Ammon's horn (tissue), 1 donor: ENCODE measurements at regions not wholly inside any gene's neighbourhood (a gene's known extent, or its start where the extent isn't known, plus 50 kb on each side); places are given as distances from the start of the nearest gene placed in this dataset.

ENCODE experiments used
- DNase-seq: peaks from one replicate; pipeline ENCODE4 v3.0.0-alpha.2; 2016; ENCODE audit warnings: low spot score

DNA sequence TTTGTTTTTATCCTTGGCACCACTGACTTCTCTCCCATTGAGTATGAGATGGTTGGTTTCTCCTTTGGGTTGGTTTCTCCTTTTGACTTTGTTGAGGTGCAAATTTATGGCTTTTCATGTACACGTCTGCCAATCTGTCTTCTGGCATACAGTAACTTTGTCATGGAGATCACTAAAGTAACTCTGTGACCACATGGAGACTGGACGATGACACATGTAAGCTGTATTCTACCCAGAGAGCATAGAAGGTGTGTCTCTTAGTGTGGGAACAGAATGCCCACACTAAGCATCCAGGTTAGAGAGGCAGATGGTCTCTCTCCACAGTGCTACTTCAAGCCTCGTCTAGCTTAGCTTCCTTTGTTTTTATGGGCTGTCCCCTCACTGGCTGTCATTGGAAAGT, 897.5 kb downstream of the SUCLG1 start:
- no peak for DNase-seq

DNA sequence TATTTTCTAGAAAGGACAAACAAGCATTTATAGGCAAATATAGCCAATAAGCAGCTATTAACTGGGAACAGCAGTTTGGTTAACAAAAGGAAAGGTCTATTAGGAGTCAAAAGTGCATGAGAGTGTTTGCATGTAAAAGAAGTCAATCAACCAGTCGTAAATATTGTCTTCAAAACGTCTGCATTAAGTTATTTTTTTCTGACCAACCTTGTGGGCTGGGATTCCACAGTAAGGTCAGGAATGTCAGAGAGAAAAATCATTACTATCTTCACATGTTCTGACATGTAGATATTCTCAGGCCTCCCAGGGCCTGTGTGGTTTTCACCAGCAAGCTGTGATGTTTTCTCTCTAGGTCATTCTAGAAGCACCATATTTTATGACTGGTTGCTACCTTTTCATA, 922.5 kb downstream of the SUCLG1 start:
- DNase-seq = no peak

DNA sequence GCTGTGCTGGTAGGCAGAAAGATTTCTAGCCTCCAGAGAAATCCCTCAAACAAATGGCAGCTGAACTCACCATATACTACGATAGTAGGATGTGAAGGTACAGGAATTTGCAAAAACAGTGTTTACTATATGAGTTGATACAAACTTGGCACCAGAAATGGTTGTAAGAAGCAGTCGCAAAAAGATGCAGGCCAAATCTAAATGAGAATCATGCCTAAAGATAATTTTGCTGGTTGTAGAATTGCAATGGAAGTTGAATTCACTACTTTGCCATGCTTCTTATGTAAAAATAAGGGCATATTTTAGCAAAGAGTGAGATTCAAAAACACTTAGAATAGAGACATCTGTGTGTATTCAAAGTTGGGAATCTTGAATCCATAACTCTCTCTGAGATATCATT, 924.7 kb downstream of the SUCLG1 start:
- DNase-seq = no peak

DNA sequence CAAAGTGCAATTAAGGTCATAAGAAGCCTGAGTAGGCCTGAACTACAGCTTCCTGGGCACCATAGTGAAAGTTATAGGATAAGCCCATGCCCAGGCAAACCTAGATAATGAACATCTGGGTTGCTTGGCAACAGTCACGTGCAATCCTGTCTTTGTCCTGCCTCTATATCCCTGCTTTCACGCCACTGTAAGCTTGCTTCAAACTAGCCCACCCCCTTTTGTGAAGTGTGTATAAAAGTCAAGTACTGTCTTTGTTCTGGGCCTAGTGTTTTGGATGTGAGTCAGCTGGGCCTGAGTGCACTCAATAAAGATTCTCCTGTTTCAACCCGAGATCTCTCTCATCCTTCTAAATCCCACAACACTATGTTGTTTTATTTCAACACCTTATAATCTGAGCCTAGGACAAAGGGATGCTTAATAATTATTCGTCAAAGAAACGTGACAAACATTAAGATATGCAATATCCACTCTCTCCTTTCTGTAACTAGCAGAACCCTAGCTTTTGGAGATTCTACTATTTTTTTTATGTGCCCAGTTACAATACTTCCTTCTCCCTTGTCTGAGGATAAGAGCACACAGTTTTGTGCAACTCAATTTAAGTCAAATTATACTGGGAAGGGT, 927.8 kb downstream of the SUCLG1 start:
- no peak for DNase-seq

DNA sequence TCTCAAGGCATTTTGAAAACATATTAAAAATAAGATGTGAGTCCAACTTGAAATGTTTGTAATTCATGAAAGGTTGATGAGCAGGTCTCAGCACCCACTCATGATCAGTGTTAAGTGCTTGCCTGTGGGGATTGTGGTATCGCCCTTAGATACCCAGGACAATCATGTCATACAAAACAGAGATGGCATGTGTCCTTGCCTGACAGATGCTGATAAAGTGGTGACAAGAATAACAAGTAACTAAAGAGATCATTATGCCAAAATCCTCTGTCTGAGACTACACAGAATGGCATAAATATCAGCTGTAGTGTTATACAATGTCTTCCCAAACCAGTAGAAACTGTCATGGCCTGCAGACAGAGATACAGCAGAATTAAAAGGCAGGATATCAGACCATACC, 930.3 kb downstream of the SUCLG1 start:
- DNase-seq = no peak

DNA sequence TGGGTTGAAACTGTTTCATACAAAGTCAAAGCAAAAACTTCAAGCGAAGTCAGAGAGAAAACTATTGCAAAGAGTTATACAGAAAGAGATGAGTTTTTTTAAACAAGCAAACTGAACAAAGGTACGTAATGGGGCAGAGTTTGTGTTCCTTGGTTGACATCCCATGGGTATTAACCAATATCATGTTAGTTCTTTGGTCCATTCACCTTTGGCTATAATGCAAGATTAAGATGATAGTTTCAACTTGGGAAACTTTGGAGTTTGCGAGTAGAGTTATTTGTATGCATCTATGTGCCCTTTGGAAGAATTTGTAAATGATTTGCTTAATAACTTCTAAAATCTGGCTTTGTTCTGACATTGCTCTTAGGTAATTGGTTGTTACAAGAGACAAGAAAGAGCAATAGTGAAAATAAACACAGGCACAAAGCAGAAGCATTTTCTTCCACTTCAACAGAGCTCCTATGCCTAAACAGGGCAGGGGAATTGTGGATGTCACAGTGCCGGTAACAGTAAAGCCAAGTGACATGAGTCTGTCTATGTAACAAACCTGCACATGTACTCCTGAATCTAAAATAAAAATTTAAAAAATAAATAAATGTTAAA, 936.1 kb downstream of the SUCLG1 start:
- DNase-seq = no peak

DNA sequence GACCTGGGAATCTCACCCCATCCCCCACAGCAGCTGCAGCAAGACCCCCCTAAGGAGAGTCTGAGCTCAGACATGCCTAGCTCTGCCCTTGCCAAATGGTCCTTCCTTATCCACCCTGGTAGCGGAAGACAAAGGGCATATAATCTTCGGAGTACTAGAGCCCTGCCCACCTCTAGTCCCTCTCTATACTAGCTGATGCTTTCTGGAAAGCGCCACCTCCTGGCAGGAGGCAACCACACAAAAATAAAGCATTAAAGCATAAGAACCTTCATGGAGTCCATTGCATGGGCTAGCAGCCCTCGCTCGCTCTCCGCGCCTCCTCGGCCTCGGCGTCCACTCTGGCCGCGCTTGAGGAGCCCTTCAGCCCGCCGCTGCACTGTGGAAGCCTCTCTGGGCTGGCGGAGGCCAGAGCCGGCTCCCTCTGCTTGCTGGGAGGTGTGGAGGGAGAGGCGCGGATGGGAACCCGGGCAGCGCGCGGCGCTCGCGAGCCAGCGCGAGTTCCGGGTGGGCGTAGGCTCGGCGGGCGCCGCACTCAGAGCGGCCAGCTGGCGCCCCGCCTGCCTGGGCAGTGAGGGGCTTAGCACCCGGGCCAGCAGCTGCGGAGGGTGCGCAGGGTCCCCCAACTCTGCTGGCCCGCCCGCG, 941.2 kb downstream of the SUCLG1 start:
- no peak for DNase-seq

DNA sequence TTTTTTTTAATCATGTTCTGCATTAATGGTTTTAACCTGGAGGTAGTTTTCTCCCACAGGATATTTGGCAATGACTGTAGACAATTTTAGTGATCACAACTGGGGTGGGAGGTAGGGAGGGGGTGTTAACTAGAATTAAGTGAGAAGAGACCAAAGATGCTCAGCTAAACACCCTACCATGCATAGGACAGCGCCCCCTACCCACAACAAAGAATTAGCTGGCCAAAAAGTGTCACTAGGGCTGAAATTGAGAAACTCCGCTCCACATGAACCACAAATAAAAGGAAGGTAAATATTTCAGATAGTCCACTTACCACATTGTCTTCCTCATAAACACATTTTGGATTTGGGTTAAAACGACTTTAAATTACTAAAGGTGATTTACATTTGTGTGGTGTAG, 942.6 kb downstream of the SUCLG1 start:
- no peak for DNase-seq

DNA sequence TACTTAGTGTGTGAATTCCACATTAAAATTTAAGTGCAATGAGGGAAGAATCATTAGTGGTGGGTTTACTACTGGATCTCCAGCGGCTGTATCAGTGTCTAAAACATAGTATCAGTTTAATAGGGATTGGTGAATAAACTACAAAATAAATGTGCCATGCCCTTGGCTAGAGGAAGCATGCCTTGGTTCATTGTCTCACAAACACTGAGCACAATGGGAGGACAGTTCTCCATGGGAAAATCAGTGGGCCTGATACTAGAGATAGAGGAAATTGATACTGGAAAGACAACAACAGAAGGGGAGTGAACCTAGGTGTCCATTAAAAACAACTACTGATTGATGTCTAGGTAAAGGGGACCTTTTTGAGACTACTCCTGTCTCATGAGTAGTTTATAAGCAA, 971.6 kb downstream of the SUCLG1 start:
- no peak for DNase-seq

DNA sequence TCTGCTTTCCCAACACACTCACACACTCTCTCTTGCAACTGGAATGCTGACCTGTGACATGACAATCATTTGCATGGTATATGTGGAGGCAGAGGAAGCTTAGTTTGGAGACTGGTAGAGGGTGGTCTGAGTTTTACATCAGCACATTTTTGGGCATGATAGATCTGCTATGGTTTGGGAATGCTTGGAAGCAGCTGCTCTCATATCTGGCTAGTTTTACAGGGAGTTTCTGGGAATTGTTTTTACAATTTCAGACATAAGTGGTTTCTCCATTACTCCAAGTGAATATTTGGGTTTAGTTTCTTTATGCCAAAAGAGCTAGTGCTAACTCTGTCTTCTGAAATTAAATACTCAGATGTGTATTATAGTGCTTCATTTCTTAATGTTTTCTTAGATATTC, 977.6 kb downstream of the SUCLG1 start:
- DNase-seq = no peak

DNA sequence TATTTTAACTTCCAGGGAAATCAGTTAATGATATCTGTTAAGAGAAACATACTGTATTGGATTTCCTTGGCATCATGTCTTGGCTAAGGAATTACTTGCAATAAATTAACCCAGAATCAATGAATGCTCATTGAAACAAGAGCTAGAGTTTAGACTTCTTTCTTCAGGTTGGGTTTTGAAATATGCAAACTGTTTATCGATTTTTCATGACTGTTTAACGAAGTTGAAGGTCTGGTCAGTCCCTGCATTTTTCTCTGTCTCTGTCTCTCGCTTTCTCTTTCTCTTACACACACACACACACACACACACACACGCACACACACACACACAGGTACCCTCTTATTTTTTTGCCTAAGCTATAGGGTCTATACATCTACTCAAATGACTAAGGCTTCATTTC, 981.0 kb downstream of the SUCLG1 start:
- no peak for DNase-seq

DNA sequence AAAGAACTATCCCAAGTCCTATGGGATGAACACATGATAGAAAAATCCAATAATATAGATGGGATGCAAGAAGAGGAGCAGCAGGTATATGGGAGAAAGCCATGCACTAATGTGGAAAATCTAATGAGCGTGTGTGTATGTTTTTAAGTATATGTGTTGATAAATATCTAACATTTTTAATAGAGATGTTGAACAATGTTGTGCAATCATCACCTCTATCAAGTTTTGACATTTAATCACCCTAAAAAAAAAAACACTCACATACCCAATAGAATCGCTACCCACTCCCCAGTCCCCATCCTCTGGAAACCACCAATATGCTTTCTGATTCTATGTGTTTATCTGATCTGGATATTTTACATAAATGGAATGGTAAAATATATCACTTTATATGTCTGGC, 983.7 kb downstream of the SUCLG1 start:
- no peak for DNase-seq

DNA sequence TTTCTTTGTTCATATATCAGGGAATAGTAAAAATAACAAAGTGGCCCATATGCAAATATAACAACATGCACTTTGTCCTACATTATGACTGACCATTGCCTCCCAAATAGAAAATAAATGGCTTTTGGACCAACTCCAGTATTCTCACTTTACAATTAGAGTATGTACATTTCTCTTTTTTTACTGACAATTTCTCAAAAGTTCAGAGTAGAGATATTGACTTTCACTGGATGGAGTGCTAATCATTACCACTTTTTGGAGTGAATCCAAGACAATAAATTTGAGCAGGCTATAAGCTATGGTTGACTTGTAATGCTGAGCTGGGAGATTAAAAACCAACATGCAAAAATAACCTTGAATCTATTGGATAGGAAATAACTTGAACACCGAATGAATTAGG, 987.4 kb downstream of the SUCLG1 start:
- DNase-seq = no peak

DNA sequence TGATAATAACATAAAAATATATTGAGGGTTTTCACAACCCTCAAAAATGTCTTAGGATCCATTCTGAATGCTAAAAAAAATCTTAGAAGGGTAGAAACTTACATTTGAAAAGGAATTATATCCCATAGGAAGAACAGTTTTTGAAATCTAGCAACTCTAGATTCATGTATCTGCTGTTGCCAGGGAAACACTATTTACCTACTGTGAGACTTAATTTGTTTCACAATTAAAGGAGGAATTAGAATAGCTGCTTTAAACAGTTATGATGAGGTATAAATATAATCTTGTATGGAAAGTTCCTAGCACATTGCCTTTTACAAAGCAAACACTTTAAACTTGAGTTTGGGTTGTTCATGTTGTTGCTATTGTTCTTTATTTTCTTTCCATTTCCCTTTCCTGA, 988.2 kb downstream of the SUCLG1 start:
- no peak for DNase-seq

DNA sequence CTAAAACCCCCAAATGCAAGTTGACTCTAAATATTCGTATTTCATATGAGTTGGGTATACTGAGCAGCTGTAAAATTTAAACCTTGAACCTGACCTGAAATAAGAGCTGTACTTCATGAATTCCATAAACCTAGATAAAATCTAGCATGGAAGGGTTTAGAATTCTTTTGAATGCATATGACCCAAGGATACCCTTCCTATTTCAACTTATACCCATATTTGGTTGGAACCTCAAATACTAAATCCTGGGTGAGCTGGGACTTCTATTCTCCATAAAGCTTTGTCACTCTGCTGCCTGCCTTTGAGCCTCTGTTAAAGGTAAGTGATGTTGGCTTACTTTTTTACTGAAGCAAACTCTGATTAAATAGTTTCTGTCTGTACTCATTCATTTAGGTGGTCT, 994.6 kb downstream of the SUCLG1 start:
- no peak for DNase-seq

DNA sequence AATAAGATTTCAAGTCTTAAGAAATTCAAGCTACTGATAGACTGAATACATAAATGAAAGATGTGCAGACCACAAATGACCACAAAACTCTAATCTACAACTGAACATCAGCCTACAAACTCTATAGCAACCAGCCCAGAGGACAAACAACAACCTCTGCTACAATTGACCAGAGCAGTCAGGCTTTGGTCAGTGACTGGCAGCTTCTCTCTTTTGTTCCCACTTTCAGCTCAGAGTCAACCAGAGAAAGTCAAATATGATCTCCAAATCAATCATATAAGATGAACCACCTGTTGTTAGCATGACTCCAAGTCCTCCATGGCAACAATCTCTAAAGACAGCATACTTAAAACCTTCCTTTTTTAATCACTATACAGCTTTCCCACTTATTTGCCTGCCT, 996.2 kb downstream of the SUCLG1 start:
- no peak for DNase-seq

DNA sequence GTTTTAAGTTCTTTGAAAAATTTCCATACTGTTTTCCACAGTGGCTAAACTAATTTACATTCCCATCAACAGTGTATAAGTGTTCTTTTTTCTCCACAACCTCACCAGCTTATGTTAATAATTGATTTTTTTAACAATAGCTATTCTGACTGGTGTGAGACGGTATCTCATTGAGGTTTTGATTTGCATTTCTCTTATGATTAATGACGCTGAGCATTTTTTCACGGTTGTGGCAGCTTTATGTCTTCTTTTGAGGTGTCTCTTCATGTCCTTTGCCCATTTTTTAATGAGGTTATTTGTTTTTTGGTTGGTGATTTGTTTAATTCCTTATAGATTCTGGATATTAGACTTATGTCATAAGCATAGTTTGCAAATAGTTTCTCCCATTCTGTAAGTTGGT, 997.9 kb downstream of the SUCLG1 start:
- DNase-seq = no peak

DNA sequence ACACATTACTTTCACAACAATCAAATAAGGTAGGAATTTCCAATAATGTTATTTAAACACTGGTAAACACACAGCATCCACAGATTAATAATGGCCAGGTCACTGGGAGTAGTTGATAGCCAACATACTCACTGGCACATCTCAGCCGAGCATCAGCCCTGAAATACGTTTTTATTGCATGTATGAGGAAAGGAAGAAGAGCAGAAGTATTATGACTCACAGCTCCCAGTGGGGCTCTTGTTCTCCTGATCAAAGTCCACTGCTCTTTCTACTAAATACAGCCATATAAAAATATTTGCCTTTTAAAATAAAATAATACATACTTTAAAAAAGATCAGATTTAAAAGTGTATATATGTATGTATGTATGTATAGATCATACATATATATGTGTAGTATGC, 999.6 kb downstream of the SUCLG1 start:
- DNase-seq = no peak

DNA sequence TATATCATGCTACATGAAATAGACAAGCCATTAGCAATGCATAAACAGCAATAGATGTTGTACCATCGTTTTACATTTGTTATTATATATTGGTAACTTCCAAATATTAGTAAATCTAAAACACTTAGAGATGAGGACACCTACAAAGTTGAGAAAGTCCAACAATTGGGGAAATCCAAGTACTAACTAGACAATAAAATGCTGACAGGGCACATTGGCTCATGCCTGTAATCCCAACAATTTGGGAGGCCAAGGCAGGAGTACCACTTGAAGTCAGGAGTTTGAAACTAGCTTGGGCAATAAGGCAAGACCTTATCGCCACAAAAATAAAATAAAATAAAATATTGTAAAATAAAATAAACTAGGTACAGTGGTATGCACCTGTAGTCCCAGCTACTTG, 1023.1 kb downstream of the SUCLG1 start:
- DNase-seq = no peak

DNA sequence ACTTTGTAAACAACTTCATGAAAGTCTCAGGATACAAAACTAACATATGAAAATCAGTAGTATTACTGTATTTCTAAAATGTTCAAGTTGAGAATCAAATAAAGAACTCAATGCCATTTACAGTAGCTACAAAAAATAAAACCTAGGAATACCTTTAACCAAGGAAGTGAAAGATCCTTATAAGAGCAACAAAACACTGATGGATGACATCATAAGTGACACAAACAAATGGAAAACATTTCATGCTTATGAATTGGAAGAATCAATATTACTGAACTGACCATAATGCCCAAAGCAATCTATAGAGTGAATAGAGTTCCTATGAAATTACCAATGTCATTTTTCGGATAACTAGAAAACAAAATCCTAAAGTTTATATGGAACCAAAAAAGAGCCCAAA, 1038.1 kb downstream of the SUCLG1 start:
- DNase-seq = no peak

DNA sequence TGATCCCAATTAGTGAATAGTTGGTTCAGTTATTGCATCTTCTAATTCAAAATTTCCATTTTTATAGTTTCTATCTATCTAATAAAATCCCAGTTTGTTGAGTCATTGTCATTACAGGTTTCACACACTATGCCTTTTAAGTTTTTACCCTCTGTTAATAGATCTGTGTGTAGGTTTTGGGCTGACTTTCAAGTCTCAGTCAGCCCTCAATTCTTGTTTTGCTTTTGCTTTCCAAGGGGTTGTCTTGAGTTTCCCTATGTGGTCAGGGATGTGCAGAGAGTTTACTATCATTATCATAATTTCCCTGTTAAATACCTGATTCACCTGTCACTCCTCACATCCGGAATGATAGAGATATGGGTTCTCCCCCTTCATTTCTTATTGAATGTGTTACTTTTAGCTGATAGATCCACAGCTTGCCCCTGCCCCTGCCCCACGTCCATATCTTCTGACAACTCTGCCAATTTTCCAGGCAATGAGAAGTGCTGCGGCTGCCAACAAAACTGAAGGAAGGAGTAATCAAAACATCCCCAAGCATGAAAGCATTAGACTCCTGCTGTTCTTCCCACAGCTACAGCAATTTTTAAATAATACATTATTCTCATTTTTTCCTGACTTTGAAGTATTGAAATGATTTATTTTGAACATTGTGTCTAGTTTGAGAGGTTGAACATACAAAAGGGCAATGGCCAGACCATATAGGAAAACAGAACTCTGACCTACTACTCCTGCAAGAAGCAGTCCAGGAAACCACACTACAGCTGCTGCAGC, 1064.8 kb downstream of the SUCLG1 start:
- no peak for DNase-seq

DNA sequence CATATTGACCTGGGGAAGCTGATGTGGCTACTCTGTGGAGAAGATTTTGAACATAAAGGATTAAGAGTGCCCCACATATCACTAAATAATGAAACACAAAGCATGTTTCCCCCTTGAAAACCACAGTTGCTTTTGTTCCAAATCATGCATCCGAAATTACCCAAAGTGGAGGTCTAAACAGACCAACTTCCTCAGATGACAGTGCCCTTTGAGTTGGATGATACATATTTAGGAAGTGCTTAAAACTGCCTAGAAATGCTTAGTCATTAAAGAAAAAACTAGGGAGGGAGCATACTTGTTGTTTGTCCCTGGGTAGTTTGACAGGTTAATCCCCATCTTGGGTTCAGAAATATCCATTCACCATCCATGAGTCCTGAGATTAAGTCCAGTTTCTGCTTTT, 1070.3 kb downstream of the SUCLG1 start:
- DNase-seq = no peak

DNA sequence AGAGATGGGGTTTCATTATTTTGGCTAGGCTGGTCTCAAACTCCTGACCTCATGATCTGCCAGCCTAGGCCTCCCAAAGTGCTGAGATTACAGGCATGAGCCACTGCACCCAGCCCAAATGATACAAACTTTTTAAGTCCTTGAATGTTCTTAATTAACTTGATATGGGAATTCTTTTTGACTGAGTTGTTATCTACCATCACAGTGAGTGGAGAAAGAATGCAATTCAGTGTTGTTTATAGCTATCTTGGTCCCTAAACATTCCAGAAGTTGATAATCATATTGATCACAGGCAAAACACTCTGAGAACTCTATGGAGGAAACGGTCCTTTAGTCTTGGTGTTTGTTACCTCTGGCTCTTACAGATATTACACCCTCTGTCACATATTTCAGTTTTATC, 1072.5 kb downstream of the SUCLG1 start:
- no peak for DNase-seq
